22Rv1 (cell line): ENCODE measurements at regions not wholly inside any gene's neighbourhood (a gene's known extent, or its start where the extent isn't known, plus 50 kb on each side); places are given as distances from the start of the nearest gene placed in this dataset.

Experiments used
- ZFX ChIP-seq: fragments of 450-650 bp; IDR thresholded peaks from 2 replicates; pipeline ENCODE4 v1.6.1; 2017; ENCODE audit warnings: antibody characterized with exemption, borderline replicate concordance
- TF ChIP-seq, protein P1 (sequence below): fragments of 450-650 bp; IDR thresholded peaks from 2 replicates; pipeline ENCODE4 v1.5.1; 2017; ENCODE audit warnings: mild to moderate bottlenecking

- TF ChIP-seq, protein P1, sequence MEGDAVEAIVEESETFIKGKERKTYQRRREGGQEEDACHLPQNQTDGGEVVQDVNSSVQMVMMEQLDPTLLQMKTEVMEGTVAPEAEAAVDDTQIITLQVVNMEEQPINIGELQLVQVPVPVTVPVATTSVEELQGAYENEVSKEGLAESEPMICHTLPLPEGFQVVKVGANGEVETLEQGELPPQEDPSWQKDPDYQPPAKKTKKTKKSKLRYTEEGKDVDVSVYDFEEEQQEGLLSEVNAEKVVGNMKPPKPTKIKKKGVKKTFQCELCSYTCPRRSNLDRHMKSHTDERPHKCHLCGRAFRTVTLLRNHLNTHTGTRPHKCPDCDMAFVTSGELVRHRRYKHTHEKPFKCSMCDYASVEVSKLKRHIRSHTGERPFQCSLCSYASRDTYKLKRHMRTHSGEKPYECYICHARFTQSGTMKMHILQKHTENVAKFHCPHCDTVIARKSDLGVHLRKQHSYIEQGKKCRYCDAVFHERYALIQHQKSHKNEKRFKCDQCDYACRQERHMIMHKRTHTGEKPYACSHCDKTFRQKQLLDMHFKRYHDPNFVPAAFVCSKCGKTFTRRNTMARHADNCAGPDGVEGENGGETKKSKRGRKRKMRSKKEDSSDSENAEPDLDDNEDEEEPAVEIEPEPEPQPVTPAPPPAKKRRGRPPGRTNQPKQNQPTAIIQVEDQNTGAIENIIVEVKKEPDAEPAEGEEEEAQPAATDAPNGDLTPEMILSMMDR = no peak
- no peak for TF ChIP-seq ZFX
Measured at GRCh38 chr6:113358063-113358583, 499.0 kb upstream of the MARCKS start.
